Caco-2 (cell line): ENCODE measurements at regions not wholly inside any gene's neighbourhood (a gene's known extent, or its start where the extent isn't known, plus 50 kb on each side); places are given as distances from the start of the nearest gene placed in this dataset.

Experiments used
- BruUV-seq: library from RNA; stranded (reverse); fragments of 400-500 nt; replicated peaks from 2 replicates; lab custom pipeline; 2021; lab: Mats Ljungman, UMichigan
- CTCF ChIA-PET: fragments of 300-600 bp; sonication (Branson Sonifier 250); formaldehyde crosslinking; loops from one replicate; lab custom pipeline; 2022; ENCODE audit warnings: antibody characterized with exemption; lab: Charles Lee
- POLR2A ChIA-PET: fragments of 300-600 bp; sonication (Branson Sonifier 250); formaldehyde crosslinking; loops from one replicate; lab custom pipeline; 2022; ENCODE audit warnings: antibody characterized with exemption; lab: Charles Lee
- DNase-seq, 2 experiments: peaks; one replicate each; pipeline versions ENCODE4 v3.0.0 to v3.0.0-alpha.2; 2020 to 2022
- H3K27me3 ChIP-seq: replicated peaks from 2 replicates; pipeline ENCODE4 v1.6.0; 2011; ENCODE audit warnings: low read length; ENCODE audit not compliant: control insufficient read depth, insufficient read depth
- H3K36me3 ChIP-seq: 2 replicates; pipeline ENCODE4 v1.5.1; 2011; ENCODE audit warnings: low read length; ENCODE audit not compliant: control insufficient read depth, insufficient read depth
- H3K4me1 ChIP-seq: fragments of 250-450 bp; sonication (Bioruptor Pico); 2 replicates; pipeline ENCODE4 v1.5.1; 2020; ENCODE audit warnings: mild to moderate bottlenecking
- H3K4me3 ChIP-seq: 2 replicates; pipeline ENCODE4 v1.5.1; 2011; ENCODE audit warnings: low read depth, mild to moderate bottlenecking, control low read depth, low read length
- H3K9me3 ChIP-seq: fragments of 250-450 bp; sonication (Bioruptor Pico); 2 replicates; pipeline ENCODE4 v1.5.1; 2020; ENCODE audit warnings: mild to moderate bottlenecking, moderate library complexity
- H3K27ac Mint-ChIP-seq: one replicate; pipeline ENCODE4 v1.8.0; 2022; ENCODE audit warnings: mixed read lengths; ENCODE audit not compliant: unreplicated experiment
- H3K27me3 Mint-ChIP-seq: one replicate; pipeline ENCODE4 v1.8.0; 2022; ENCODE audit warnings: mixed read lengths; ENCODE audit not compliant: insufficient read depth, unreplicated experiment
- H3K36me3 Mint-ChIP-seq: one replicate; pipeline ENCODE4 v1.8.0; 2022; ENCODE audit warnings: mild to moderate bottlenecking, mixed read lengths; ENCODE audit not compliant: insufficient read depth, unreplicated experiment
- H3K4me1 Mint-ChIP-seq: one replicate; pipeline ENCODE4 v1.8.0; 2022; ENCODE audit warnings: low read depth, mixed read lengths; ENCODE audit not compliant: unreplicated experiment
- H3K4me3 Mint-ChIP-seq: one replicate; pipeline ENCODE4 v1.8.0; 2022; ENCODE audit warnings: mild to moderate bottlenecking, moderate library complexity, mixed read lengths; ENCODE audit not compliant: unreplicated experiment
- H3K9me3 Mint-ChIP-seq: one replicate; pipeline ENCODE4 v1.8.0; 2022; ENCODE audit warnings: mixed read lengths; ENCODE audit not compliant: unreplicated experiment
- CTCF ChIP-seq, 2 experiments: fragments of 200-600 bp in 1 of 2; IDR thresholded peaks; 1 replicate in 1 of 2; 2 replicates in 1 of 2; pipeline versions ENCODE4 v1.5.1 to v1.8.0; 2011 to 2022; ENCODE audit warnings: antibody characterized with exemption in 1 of 2, control low read depth in 1 of 2, inconsistent platforms in 1 of 2, low read depth in 1 of 2, low read length in 1 of 2, mild to moderate bottlenecking in 1 of 2, moderate library complexity in 1 of 2; ENCODE audit not compliant: insufficient read depth in 1 of 2, severe bottlenecking in 1 of 2, unreplicated experiment in 1 of 2
- intact Hi-C: fragments of 100-400 bp; cut with micrococcal nuclease; formaldehyde crosslinking; loops from one replicate; pipeline ENCODE4 v1.10.0; 2022; ENCODE audit not compliant: unreplicated experiment

- H3K4me1 ChIP-seq = peaks cover 54% of the 10 kb centered on the region
- Mint-ChIP-seq H3K4me3 (peak overlapping the region; percentile 57), H3K9me3 (no peaks in the 10 kb centered on the region), H3K4me1 (peaks cover 41% of the 10 kb centered on the region), H3K27ac (peak overlapping the region; percentile 80), H3K36me3 (peaks cover 5% of the 10 kb centered on the region), H3K27me3 (no peaks in the 10 kb centered on the region)
- BruUV-seq = no TSS peak
- no peak overlapping the region for H3K4me3 ChIP-seq
- no peak for DNase-seq
- H3K36me3 ChIP-seq = no peaks in the 10 kb centered on the region
- H3K9me3 ChIP-seq = peaks cover 3% of the 10 kb centered on the region; the same call in 1 of the 2 replicates
- no peaks in the 10 kb centered on the region for H3K27me3 ChIP-seq
- intact Hi-C loops = loop anchor here (5.0 kb wide), 6 partner anchors 35 to 200 kb away; partner anchors contain the start of gene MSX2
- CTCF ChIA-PET = interaction anchor here (0.6 to 1.5 kb wide), 6 partner anchors 10 to 214 kb away, joined by 3 to 7 read pairs (median 4); no protein-coding TSS in a partner anchor
- no peak for TF ChIP-seq CTCF (IDR thresholded peaks at IDR 0.05; ENCODE audit: insufficient read depth in 1 of 2, low read depth in 1 of 2, low read length in 1 of 2, severe bottlenecking in 1 of 2, unreplicated experiment in 1 of 2)
- POLR2A ChIA-PET = no interaction called here
Observed at GRCh38 chr5:174522480-174523260, 201.7 kb upstream of the MSX2 start.

- POLR2A ChIA-PET = no interaction called here
- Mint-ChIP-seq H3K36me3 (peaks cover 5% of the 10 kb centered on the region), H3K27me3 (no peaks in the 10 kb centered on the region), H3K27ac (peak overlapping the region; percentile 27), H3K4me3 (peak overlapping the region; percentile 57), H3K4me1 (peaks cover 48% of the 10 kb centered on the region), H3K9me3 (no peaks in the 10 kb centered on the region)
- TF ChIP-seq CTCF (IDR thresholded peaks at IDR 0.05; ENCODE audit: insufficient read depth in 1 of 2, low read depth in 1 of 2, low read length in 1 of 2, severe bottlenecking in 1 of 2, unreplicated experiment in 1 of 2) = peak; percentile 46 to 58
- no TSS peak for BruUV-seq
- Histone ChIP-seq H3K36me3 (no peaks in the 10 kb centered on the region), H3K4me3 (no peak overlapping the region; the same call in 1 of the 2 replicates), H3K4me1 (peaks cover 60% of the 10 kb centered on the region), H3K27me3 (no peaks in the 10 kb centered on the region), H3K9me3 (peaks cover 3% of the 10 kb centered on the region; the same call in 1 of the 2 replicates)
- intact Hi-C loops = loop anchor here (5.0 kb wide), 6 partner anchors 34 to 199 kb away; partner anchors contain the start of gene MSX2
- DNase-seq = peak; percentile 52 to 61
- CTCF ChIA-PET = interaction anchor here (0.8 to 2.1 kb wide), 11 partner anchors 9 to 270 kb away, joined by 3 to 12 read pairs (median 4); partner anchors contain the start of gene MSX2
Observed at GRCh38 chr5:174523311-174524071, 200.9 kb upstream of the MSX2 start.

GRCh38 chr5:174524351-174524750, 200.0 kb upstream of the MSX2 start:
- Mint-ChIP-seq H3K27ac (peak overlapping the region; percentile 27), H3K36me3 (peaks cover 11% of the 10 kb centered on the region), H3K4me1 (peaks cover 57% of the 10 kb centered on the region), H3K4me3 (peak overlapping the region; percentile 57), H3K27me3 (no peaks in the 10 kb centered on the region), H3K9me3 (no peaks in the 10 kb centered on the region)
- CTCF ChIA-PET = interaction anchor here (0.5 to 2.1 kb wide), 10 partner anchors 8 to 1526 kb away, joined by 3 to 12 read pairs (median 4); partner anchors contain the start of gene MSX2
- intact Hi-C loops = loop anchor here (5.0 kb wide), 6 partner anchors 33 to 198 kb away; partner anchors contain the start of gene MSX2
- Histone ChIP-seq H3K4me1 (peaks cover 58% of the 10 kb centered on the region), H3K9me3 (peaks cover 3% of the 10 kb centered on the region; the same call in 1 of the 2 replicates), H3K4me3 (no peak overlapping the region), H3K36me3 (no peaks in the 10 kb centered on the region), H3K27me3 (no peaks in the 10 kb centered on the region)
- peak; percentile 34 to 56 for DNase-seq
- TF ChIP-seq CTCF (IDR thresholded peaks at IDR 0.05; ENCODE audit: insufficient read depth in 1 of 2, low read depth in 1 of 2, low read length in 1 of 2, severe bottlenecking in 1 of 2, unreplicated experiment in 1 of 2) = no peak
- BruUV-seq = no TSS peak
- POLR2A ChIA-PET = no interaction called here
